H9 (cell line): ENCODE measurements at regions not wholly inside any gene's neighbourhood (a gene's known extent, or its start where the extent isn't known, plus 50 kb on each side); places are given as distances from the start of the nearest gene placed in this dataset.

Source experiments
- DNase-seq: peaks from one replicate; pipeline ENCODE4 v3.0.0-alpha.2; 2017
- H2AFZ ChIP-seq: one replicate; pipeline ENCODE4 v1.6.1; 2013; ENCODE audit warnings: mild to moderate bottlenecking, low read length, control low read depth, moderate library complexity
- H2AK5ac ChIP-seq: 2 replicates; pipeline ENCODE4 v1.6.1; 2013; ENCODE audit warnings: low read length, control low read depth, mixed read lengths; ENCODE audit not compliant: insufficient read length
- H2BK120ac ChIP-seq: one replicate; pipeline ENCODE4 v1.6.1; 2013; ENCODE audit warnings: low read depth, mild to moderate bottlenecking, low read length, control low read depth, inconsistent platforms; ENCODE audit not compliant: poor library complexity, severe bottlenecking
- H2BK12ac ChIP-seq: 2 replicates; pipeline ENCODE4 v1.6.1; 2013; ENCODE audit warnings: low read length, control low read depth, mixed read lengths, low read depth; ENCODE audit not compliant: insufficient read length
- H2BK15ac ChIP-seq: 2 replicates; pipeline ENCODE4 v1.6.1; 2013; ENCODE audit warnings: low read depth, low read length, control low read depth
- H2BK20ac ChIP-seq: one replicate; pipeline ENCODE4 v1.6.1; 2013; ENCODE audit warnings: low read depth, mild to moderate bottlenecking, low read length, control low read depth, inconsistent platforms; ENCODE audit not compliant: poor library complexity, severe bottlenecking
- H2BK5ac ChIP-seq: 2 replicates; pipeline ENCODE4 v1.6.1; 2013; ENCODE audit warnings: low read length, control low read depth, mixed read lengths; ENCODE audit not compliant: insufficient read length
- H3K14ac ChIP-seq: 2 replicates; pipeline ENCODE4 v1.6.1; 2013; ENCODE audit warnings: low read length, control low read depth; ENCODE audit not compliant: insufficient read depth
- H3K18ac ChIP-seq: 2 replicates; pipeline ENCODE4 v1.6.1; 2013; ENCODE audit warnings: low read depth, mild to moderate bottlenecking, mixed read lengths, low read length, control low read depth; ENCODE audit not compliant: insufficient read length
- H3K23ac ChIP-seq: 2 replicates; pipeline ENCODE4 v1.6.1; 2013; ENCODE audit warnings: low read length, control low read depth, mixed read lengths, low read depth; ENCODE audit not compliant: insufficient read length
- H3K23me2 ChIP-seq: 2 replicates; pipeline ENCODE4 v1.6.1; 2013; ENCODE audit warnings: low read depth, mild to moderate bottlenecking, mixed read lengths, low read length, control low read depth; ENCODE audit not compliant: insufficient read length, poor library complexity, severe bottlenecking
- H3K27ac ChIP-seq: 2 replicates; pipeline ENCODE4 v1.5.1; 2013; ENCODE audit warnings: low read length, control low read depth, mixed read lengths, low read depth; ENCODE audit not compliant: insufficient read length
- H3K27me3 ChIP-seq: 2 replicates; pipeline ENCODE4 v1.6.1; 2013; ENCODE audit warnings: low read length, control low read depth, inconsistent platforms; ENCODE audit not compliant: insufficient read depth
- H3K4ac ChIP-seq: 2 replicates; pipeline ENCODE4 v1.6.1; 2013; ENCODE audit warnings: low read depth, mild to moderate bottlenecking, control low read depth, inconsistent platforms, low read length, moderate library complexity
- H3K4me1 ChIP-seq: 2 replicates; pipeline ENCODE4 v1.6.1; 2013; ENCODE audit warnings: low read length, control low read depth, inconsistent platforms; ENCODE audit not compliant: insufficient read depth
- H3K4me2 ChIP-seq: 2 replicates; pipeline ENCODE4 v1.6.1; 2013; ENCODE audit warnings: low read length, control low read depth, mixed read lengths; ENCODE audit not compliant: insufficient read length, insufficient read depth
- H3K56ac ChIP-seq: 2 replicates; pipeline ENCODE4 v1.6.1; 2013; ENCODE audit warnings: low read depth, mild to moderate bottlenecking, mixed read lengths, low read length, control low read depth; ENCODE audit not compliant: insufficient read length
- H3K79me1 ChIP-seq: 2 replicates; pipeline ENCODE4 v1.6.1; 2013; ENCODE audit warnings: low read depth, mild to moderate bottlenecking, moderate library complexity, low read length, control low read depth, inconsistent platforms; ENCODE audit not compliant: insufficient read depth, poor library complexity, severe bottlenecking
- H3K79me2 ChIP-seq: 2 replicates; pipeline ENCODE4 v1.6.1; 2013; ENCODE audit warnings: low read length, control low read depth, inconsistent platforms; ENCODE audit not compliant: insufficient read depth
- H3K9ac ChIP-seq: 2 replicates; pipeline ENCODE4 v1.6.1; 2013; ENCODE audit warnings: low read length, control low read depth, mixed read lengths; ENCODE audit not compliant: insufficient read length; ENCODE audit errors: extremely low read depth
- H3K9me3 ChIP-seq: one replicate; pipeline ENCODE4 v1.6.1; 2013; ENCODE audit warnings: low read depth, low read length, inconsistent platforms; ENCODE audit not compliant: control insufficient read depth
- H3T11ph ChIP-seq: one replicate; pipeline ENCODE4 v1.6.1; 2013; ENCODE audit warnings: mild to moderate bottlenecking, low read length, control low read depth, inconsistent platforms
- H4K20me1 ChIP-seq: one replicate; pipeline ENCODE4 v1.6.1; 2013; ENCODE audit not compliant: control insufficient read depth, insufficient read length, insufficient read depth
- H4K5ac ChIP-seq: 2 replicates; pipeline ENCODE4 v1.6.1; 2013; ENCODE audit warnings: low read depth, mild to moderate bottlenecking, mixed read lengths, low read length, control low read depth; ENCODE audit not compliant: insufficient read length
- H4K8ac ChIP-seq: replicated peaks from 2 replicates; pipeline ENCODE4 v1.6.1; 2013; ENCODE audit warnings: low read length, control low read depth, mixed read lengths, low read depth; ENCODE audit not compliant: insufficient read length
- H4K91ac ChIP-seq: 2 replicates; pipeline ENCODE4 v1.6.1; 2013; ENCODE audit warnings: low read depth, mild to moderate bottlenecking, moderate library complexity, mixed read lengths, low read length, control low read depth; ENCODE audit not compliant: insufficient read length
- H3K27ac Mint-ChIP-seq, 3 experiments: 2 replicates in 2 of 3; 3 replicates in 1 of 3; pipeline ENCODE4 v1.8.0; 2020 to 2021; ENCODE audit warnings: mixed read lengths in 3 of 3, mild to moderate bottlenecking in 1 of 3, moderate library complexity in 1 of 3
- H3K27me3 Mint-ChIP-seq: 2 replicates; pipeline ENCODE4 v1.8.0; 2021; ENCODE audit warnings: low read depth, mild to moderate bottlenecking, moderate library complexity, mixed read lengths
- H3K36me3 Mint-ChIP-seq, 3 experiments: 2 replicates in 2 of 3; 3 replicates in 1 of 3; pipeline ENCODE4 v1.8.0; 2020 to 2021; ENCODE audit warnings: low read depth in 3 of 3, mixed read lengths in 3 of 3; ENCODE audit not compliant: insufficient read depth in 1 of 3
- H3K4me1 Mint-ChIP-seq, 2 experiments: 2 replicates each; pipeline ENCODE4 v1.8.0; 2020; ENCODE audit warnings: mixed read lengths in 2 of 2
- H3K4me3 Mint-ChIP-seq, 2 experiments: 2 replicates in 1 of 2; 3 replicates in 1 of 2; pipeline ENCODE4 v1.8.0; 2020 to 2021; ENCODE audit warnings: mild to moderate bottlenecking in 2 of 2, mixed read lengths in 2 of 2, moderate library complexity in 1 of 2
- H3K9me3 Mint-ChIP-seq, 2 experiments: 2 replicates in 1 of 2; 3 replicates in 1 of 2; pipeline ENCODE4 v1.8.0; 2020; ENCODE audit warnings: mild to moderate bottlenecking in 2 of 2, mixed read lengths in 2 of 2, moderate library complexity in 1 of 2
- WGBS: extraction: QIAGEN DNeasy Blood & Tissue Kit; methylation state at CpG from one replicate; pipeline ENCODE4 v1.1.7; 2013; ENCODE audit warnings: missing lambda C conversion rate, low lambda C conversion rate, mixed read lengths; ENCODE audit not compliant: insufficient read length; ENCODE audit errors: extremely low coverage; 5-methylcytosine and 5-hydroxymethylcytosine counted together
- TF ChIP-seq, protein P1 (sequence below): fragments of 200-600 bp; sonication (generic); conservative IDR thresholded peaks from 3 replicates; pipeline ENCODE4 v1.8.0; 2021; ENCODE audit warnings: antibody characterized with exemption, mild to moderate bottlenecking

DNA sequence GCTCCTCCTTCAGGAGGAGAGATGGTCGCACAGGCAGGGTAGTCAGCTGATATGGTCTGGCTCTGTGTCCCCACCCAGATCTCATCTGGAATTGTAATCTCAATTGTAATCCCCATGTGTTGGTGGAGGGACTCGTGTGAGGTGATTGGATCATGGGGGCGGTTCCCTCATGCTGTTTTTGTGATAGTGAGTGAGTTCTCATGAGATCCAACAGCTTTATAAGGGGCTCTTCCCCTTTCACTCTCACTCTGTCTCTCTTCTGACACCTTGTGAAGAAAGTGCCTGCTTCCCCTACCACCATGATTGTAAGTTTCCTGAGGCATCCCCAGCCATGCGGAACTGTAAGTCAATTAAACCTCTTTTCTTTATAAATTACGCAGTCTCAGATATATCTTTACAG lies 218.9 kb upstream of the TMTC1 start:
- Histone ChIP-seq H2BK12ac (no peak overlapping the region), H4K20me1 (no peaks in the 10 kb centered on the region), H2BK120ac (no peak overlapping the region), H4K8ac (no peak overlapping the region), H3K27me3 (no peaks in the 10 kb centered on the region), H2AK5ac (no peak overlapping the region), H3K14ac (no peak overlapping the region), H3K23me2 (no peaks in the 10 kb centered on the region), H3K4me1 (no peaks in the 10 kb centered on the region), H3K4ac (no peak overlapping the region), H2AFZ (no peak overlapping the region), H2BK20ac (no peak overlapping the region), H2BK15ac (no peak overlapping the region), H4K91ac (no peak overlapping the region), H3K56ac (no peak overlapping the region), H4K5ac (no peak overlapping the region), H3K4me2 (no peak overlapping the region), H3T11ph (no peak overlapping the region), H3K9ac (no peak overlapping the region), H3K79me2 (no peaks in the 10 kb centered on the region), H3K9me3 (no peaks in the 10 kb centered on the region), H3K27ac (no peak overlapping the region), H2BK5ac (no peak overlapping the region), H3K23ac (no peak overlapping the region), H3K79me1 (no peaks in the 10 kb centered on the region), H3K18ac (no peak overlapping the region)
- H3K4me3 Mint-ChIP-seq = no peak overlapping the region
- DNase-seq = no peak
- no peaks in the 10 kb centered on the region for H3K9me3 Mint-ChIP-seq
- H3K27me3 Mint-ChIP-seq = no peaks in the 10 kb centered on the region
- H3K4me1 Mint-ChIP-seq = 0 out of 4 replicates have a peak, but pooled peaks cover 0 to 4% of the 10 kb centered on the region in 2 experiments
- H3K36me3 Mint-ChIP-seq = no peaks in the 10 kb centered on the region
- no peak overlapping the region for H3K27ac Mint-ChIP-seq
- WGBS = no CpG with 5 or more reads among the region's 5 CpGs
- TF ChIP-seq, protein P1, sequence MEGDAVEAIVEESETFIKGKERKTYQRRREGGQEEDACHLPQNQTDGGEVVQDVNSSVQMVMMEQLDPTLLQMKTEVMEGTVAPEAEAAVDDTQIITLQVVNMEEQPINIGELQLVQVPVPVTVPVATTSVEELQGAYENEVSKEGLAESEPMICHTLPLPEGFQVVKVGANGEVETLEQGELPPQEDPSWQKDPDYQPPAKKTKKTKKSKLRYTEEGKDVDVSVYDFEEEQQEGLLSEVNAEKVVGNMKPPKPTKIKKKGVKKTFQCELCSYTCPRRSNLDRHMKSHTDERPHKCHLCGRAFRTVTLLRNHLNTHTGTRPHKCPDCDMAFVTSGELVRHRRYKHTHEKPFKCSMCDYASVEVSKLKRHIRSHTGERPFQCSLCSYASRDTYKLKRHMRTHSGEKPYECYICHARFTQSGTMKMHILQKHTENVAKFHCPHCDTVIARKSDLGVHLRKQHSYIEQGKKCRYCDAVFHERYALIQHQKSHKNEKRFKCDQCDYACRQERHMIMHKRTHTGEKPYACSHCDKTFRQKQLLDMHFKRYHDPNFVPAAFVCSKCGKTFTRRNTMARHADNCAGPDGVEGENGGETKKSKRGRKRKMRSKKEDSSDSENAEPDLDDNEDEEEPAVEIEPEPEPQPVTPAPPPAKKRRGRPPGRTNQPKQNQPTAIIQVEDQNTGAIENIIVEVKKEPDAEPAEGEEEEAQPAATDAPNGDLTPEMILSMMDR = 0 out of 3 replicates have a peak, but pooled peaks have one; percentile 16
